GM06990 (cell line): ENCODE measurements at regions not wholly inside any gene's neighbourhood (a gene's known extent, or its start where the extent isn't known, plus 50 kb on each side); places are given as distances from the start of the nearest gene placed in this dataset.
"Not testable (repeated sequence)": the region's sequence is repeated elsewhere in the genome, so short reads cannot be mapped to it uniquely, and the experiment has no call there.

Experiments
- DNase-seq: peaks from one replicate; pipeline ENCODE4 v3.0.0-alpha.2; 2011; ENCODE audit not compliant: insufficient read length; ENCODE audit errors: extremely low read depth
- H3K27me3 ChIP-seq: replicated peaks from 2 replicates; pipeline ENCODE4 v1.6.0; 2011; ENCODE audit warnings: low read length; ENCODE audit not compliant: control insufficient read depth, insufficient read depth
- H3K36me3 ChIP-seq: 2 replicates; pipeline ENCODE4 v1.5.1; 2011; ENCODE audit warnings: low read length; ENCODE audit not compliant: control insufficient read depth, insufficient read depth
- H3K4me3 ChIP-seq: replicated peaks from 2 replicates; pipeline ENCODE4 v1.5.1; 2011; ENCODE audit warnings: low read depth, mild to moderate bottlenecking, control low read depth, low read length
- CTCF ChIP-seq: IDR thresholded peaks from 2 replicates; pipeline ENCODE4 v1.5.1; 2011; ENCODE audit warnings: low read length, control low read depth, mild to moderate bottlenecking, inconsistent platforms; ENCODE audit not compliant: insufficient read depth, poor library complexity, severe bottlenecking

DNA sequence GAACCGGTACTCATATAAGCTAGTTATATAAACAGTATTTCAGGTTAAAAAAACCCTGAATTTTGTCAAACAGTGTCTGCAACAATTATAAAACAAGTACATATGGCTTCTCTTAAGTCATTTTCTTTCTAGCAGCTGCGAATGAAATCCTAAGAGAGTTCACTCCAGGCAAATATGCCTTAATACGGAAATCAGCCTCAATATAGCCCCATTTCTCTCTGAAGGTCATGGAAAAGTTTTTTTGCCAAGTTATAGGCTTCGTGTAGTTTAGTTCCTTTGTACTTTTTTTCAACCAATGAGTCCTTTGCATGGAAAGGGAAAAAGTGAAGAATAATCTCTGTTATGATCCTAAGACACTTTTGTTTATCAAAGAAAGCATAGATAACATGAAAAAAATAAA lies 848.0 kb upstream of the ACO1 start:
- no peak for DNase-seq
- Histone ChIP-seq H3K27me3 (no peaks in the 10 kb centered on the region), H3K36me3 (no peaks in the 10 kb centered on the region), H3K4me3 (no peak overlapping the region)
- no peak for TF ChIP-seq CTCF

- H3K4me3 ChIP-seq: no peak overlapping the region
- H3K27me3 ChIP-seq: no peaks in the 10 kb centered on the region
- no peak for DNase-seq
- no peak for TF ChIP-seq CTCF
- H3K36me3 ChIP-seq: no peaks in the 10 kb centered on the region
Observed at GRCh38 chr9:31541721-31542281, 842.6 kb upstream of the ACO1 start.

- Histone ChIP-seq H3K4me3 (no peak overlapping the region), H3K27me3 (no peaks in the 10 kb centered on the region), H3K36me3 (no peaks in the 10 kb centered on the region)
- no peak for DNase-seq
- TF ChIP-seq CTCF: peak; percentile 62
Observed at GRCh38 chr9:31542384-31543055, 841.9 kb upstream of the ACO1 start.

DNA sequence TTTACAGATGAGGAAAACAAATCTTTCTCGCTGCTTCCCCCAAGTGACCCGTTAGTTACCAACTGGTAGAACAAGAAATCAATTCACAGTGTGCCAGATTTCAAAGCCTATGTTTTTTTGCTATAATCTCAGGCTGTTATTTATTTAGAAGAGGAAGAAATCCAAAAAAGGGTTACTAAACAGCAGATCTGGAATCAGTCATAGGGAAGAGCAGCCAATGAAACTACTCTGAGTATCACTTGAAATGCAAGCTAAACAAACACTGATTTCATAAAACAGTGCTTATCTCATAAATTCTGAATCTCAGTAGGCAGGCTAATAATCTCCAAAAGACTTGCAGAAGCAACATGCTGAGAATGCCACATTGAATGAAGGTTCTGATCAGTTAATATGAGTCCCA lies 829.5 kb upstream of the ACO1 start:
- Histone ChIP-seq H3K4me3 (no peak overlapping the region), H3K36me3 (no peaks in the 10 kb centered on the region), H3K27me3 (no peaks in the 10 kb centered on the region)
- no peak for TF ChIP-seq CTCF
- DNase-seq: no peak

- Histone ChIP-seq H3K36me3 (no peaks in the 10 kb centered on the region), H3K27me3 (no peaks in the 10 kb centered on the region), H3K4me3 (no peak overlapping the region)
- no peak for TF ChIP-seq CTCF
- DNase-seq: no peak
Observed at GRCh38 chr9:31556667-31557463, 827.6 kb upstream of the ACO1 start.

GRCh38 chr9:31572190-31572589 lies 812.3 kb upstream of the ACO1 start:
- not testable (repeated sequence) for DNase-seq, H3K4me3 ChIP-seq, H3K36me3 ChIP-seq, H3K27me3 ChIP-seq
